HepG2 (cell line): ENCODE measurements at regions not wholly inside any gene's neighbourhood (a gene's known extent, or its start where the extent isn't known, plus 50 kb on each side); places are given as distances from the start of the nearest gene placed in this dataset.

ENCODE experiments used
- ARID2 ChIP-seq: sonication (generic); formaldehyde crosslinking; IDR thresholded peaks from 2 replicates; pipeline ENCODE4 v1.8.1; 2022; ENCODE audit warnings: mild to moderate bottlenecking, missing genetic modification reagents, borderline replicate concordance
- ELF4 ChIP-seq: sonication (generic); formaldehyde crosslinking; IDR thresholded peaks from 2 replicates; pipeline ENCODE4 v1.5.0; 2020; ENCODE audit warnings: missing genetic modification reagents, mild to moderate bottlenecking, moderate library complexity, borderline replicate concordance
- ERF ChIP-seq: IDR thresholded peaks from 2 replicates; pipeline ENCODE4 v1.6.1; 2018; ENCODE audit warnings: missing biosample characterization, missing genetic modification reagents
- GABPB1 ChIP-seq: IDR thresholded peaks from 2 replicates; pipeline ENCODE4 v1.6.1; 2016; ENCODE audit warnings: mild to moderate bottlenecking, missing genetic modification reagents, moderate library complexity, missing compliant biosample characterization
- GATAD2A ChIP-seq: IDR thresholded peaks from 2 replicates; pipeline ENCODE4 v1.6.1; 2016
- IRX3 ChIP-seq: sonication (generic); formaldehyde crosslinking; IDR thresholded peaks from 2 replicates; pipeline ENCODE4 v1.8.1; 2023; ENCODE audit warnings: mild to moderate bottlenecking, low read depth, missing genetic modification reagents, borderline replicate concordance
- KLF15 ChIP-seq: sonication (generic); formaldehyde crosslinking; IDR thresholded peaks from 2 replicates; pipeline ENCODE4 v1.8.1; 2023; ENCODE audit warnings: borderline replicate concordance, mild to moderate bottlenecking, inconsistent platforms, missing genetic modification reagents, mixed read lengths
- MAFF ChIP-seq: IDR thresholded peaks from 2 replicates; pipeline ENCODE4 v1.6.1; 2011; ENCODE audit warnings: low read depth, low read length, improper control_type of control experiment
- MIER2 ChIP-seq: IDR thresholded peaks from 2 replicates; pipeline ENCODE4 v1.6.1; 2016; ENCODE audit warnings: missing biosample characterization, missing genetic modification reagents
- MIXL1 ChIP-seq: IDR thresholded peaks from 2 replicates; pipeline ENCODE4 v1.6.1; 2016
- NR2F1 ChIP-seq, 2 experiments: fragments of 450-650 bp in 1 of 2; formaldehyde crosslinking in 1 of 2; IDR thresholded peaks; 2 replicates each; pipeline versions ENCODE4 v1.5.0 to v1.6.1; 2016 to 2020; ENCODE audit warnings: mild to moderate bottlenecking in 1 of 2, missing compliant biosample characterization in 1 of 2, missing genetic modification reagents in 1 of 2, moderate library complexity in 1 of 2
- RFXAP ChIP-seq: sonication (generic); formaldehyde crosslinking; IDR thresholded peaks from 2 replicates; pipeline ENCODE4 v1.4.0; 2020; ENCODE audit warnings: missing genetic modification reagents, borderline replicate concordance
- RXRB ChIP-seq: IDR thresholded peaks from 2 replicates; pipeline ENCODE4 v1.6.1; 2016; ENCODE audit warnings: borderline replicate concordance, missing genetic modification reagents, missing compliant biosample characterization
- SP140L ChIP-seq: sonication (generic); formaldehyde crosslinking; IDR thresholded peaks from 2 replicates; pipeline ENCODE4 v1.4.0; 2020; ENCODE audit warnings: missing genetic modification reagents, borderline replicate concordance
- ZKSCAN1 ChIP-seq: fragments of 150-350 bp; IDR thresholded peaks from 2 replicates; pipeline ENCODE4 v1.6.1; 2014; ENCODE audit warnings: low read length
- ZNF205 ChIP-seq: IDR thresholded peaks from 2 replicates; pipeline ENCODE4 v1.6.1; 2018; ENCODE audit warnings: missing biosample characterization, missing genetic modification reagents
- ZNF263 ChIP-seq: sonication (generic); formaldehyde crosslinking; IDR thresholded peaks from 2 replicates; pipeline ENCODE4 v1.4.0; 2020; ENCODE audit warnings: missing genetic modification reagents
- ZNF335 ChIP-seq: sonication (generic); formaldehyde crosslinking; IDR thresholded peaks from 2 replicates; pipeline ENCODE4 v1.4.0; 2020; ENCODE audit warnings: missing genetic modification reagents
- TF ChIP-seq, protein P1 (sequence below): sonication (generic); formaldehyde crosslinking; IDR thresholded peaks from 2 replicates; pipeline ENCODE4 v1.5.0; 2020; ENCODE audit warnings: mild to moderate bottlenecking, missing genetic modification reagents, borderline replicate concordance
- TF ChIP-seq, protein P2 (sequence below), 2 experiments: sonication (generic) in 1 of 2; formaldehyde crosslinking in 1 of 2; IDR thresholded peaks; 2 replicates each; pipeline versions ENCODE4 v1.4.0 to v1.6.1; 2018 to 2020; ENCODE audit warnings: missing genetic modification reagents in 2 of 2, borderline replicate concordance in 1 of 2, low read depth in 1 of 2, mild to moderate bottlenecking in 1 of 2, missing biosample characterization in 1 of 2
- TF ChIP-seq, protein P3 (sequence below): IDR thresholded peaks from 2 replicates; pipeline ENCODE4 v1.6.1; 2016; ENCODE audit warnings: mild to moderate bottlenecking

DNA sequence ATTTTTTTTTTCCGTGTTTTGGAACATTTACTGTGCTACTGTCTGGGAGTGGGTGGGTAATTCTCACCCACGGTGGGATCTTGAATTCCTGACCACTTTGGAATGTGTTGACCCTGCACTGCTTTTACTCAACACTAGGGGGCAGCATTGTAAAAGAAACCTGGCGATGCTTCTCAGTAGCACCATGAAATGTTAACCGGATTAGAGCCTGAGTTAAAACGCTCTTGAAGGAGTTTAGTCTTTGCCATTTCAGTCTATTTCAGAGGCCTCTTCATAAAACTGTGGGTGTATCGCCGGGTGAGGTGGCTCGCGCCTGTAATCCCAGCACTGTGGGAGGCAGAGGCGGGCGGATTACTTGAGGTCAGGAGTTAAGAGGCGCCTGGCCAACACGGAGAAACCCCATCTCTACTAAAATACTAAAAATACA lies 79.0 kb upstream of the PRNP start (continued):
- TF ChIP-seq, protein P1, sequence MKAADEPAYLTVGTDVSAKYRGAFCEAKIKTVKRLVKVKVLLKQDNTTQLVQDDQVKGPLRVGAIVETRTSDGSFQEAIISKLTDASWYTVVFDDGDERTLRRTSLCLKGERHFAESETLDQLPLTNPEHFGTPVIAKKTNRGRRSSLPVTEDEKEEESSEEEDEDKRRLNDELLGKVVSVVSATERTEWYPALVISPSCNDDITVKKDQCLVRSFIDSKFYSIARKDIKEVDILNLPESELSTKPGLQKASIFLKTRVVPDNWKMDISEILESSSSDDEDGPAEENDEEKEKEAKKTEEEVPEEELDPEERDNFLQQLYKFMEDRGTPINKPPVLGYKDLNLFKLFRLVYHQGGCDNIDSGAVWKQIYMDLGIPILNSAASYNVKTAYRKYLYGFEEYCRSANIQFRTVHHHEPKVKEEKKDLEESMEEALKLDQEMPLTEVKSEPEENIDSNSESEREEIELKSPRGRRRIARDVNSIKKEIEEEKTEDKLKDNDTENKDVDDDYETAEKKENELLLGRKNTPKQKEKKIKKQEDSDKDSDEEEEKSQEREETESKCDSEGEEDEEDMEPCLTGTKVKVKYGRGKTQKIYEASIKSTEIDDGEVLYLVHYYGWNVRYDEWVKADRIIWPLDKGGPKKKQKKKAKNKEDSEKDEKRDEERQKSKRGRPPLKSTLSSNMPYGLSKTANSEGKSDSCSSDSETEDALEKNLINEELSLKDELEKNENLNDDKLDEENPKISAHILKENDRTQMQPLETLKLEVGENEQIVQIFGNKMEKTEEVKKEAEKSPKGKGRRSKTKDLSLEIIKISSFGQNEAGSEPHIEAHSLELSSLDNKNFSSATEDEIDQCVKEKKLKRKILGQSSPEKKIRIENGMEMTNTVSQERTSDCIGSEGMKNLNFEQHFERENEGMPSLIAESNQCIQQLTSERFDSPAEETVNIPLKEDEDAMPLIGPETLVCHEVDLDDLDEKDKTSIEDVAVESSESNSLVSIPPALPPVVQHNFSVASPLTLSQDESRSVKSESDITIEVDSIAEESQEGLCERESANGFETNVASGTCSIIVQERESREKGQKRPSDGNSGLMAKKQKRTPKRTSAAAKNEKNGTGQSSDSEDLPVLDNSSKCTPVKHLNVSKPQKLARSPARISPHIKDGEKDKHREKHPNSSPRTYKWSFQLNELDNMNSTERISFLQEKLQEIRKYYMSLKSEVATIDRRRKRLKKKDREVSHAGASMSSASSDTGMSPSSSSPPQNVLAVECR, result no peak; the same call in 1 of the 2 replicates
- TF ChIP-seq ARID2 (0 out of 2 replicates have a peak, but pooled peaks have one; percentile 39), ZNF335 (CRISPR knock-in tag) (0 out of 2 replicates have a peak, but pooled peaks have one; percentile 63), ELF4 (CRISPR knock-in tag) (no peak), SP140L (0 out of 2 replicates have a peak, but pooled peaks have one; percentile 63), ZNF205 (CRISPR knock-in tag) (0 out of 2 replicates have a peak, but pooled peaks have one; percentile 20), GATAD2A (CRISPR knock-in tag) (peak; percentile 40; the same call in 1 of the 2 replicates), GABPB1 (CRISPR knock-in tag) (0 out of 2 replicates have a peak, but pooled peaks have one; percentile 23), ERF (CRISPR knock-in tag) (0 out of 2 replicates have a peak, but pooled peaks have one; percentile 20), MIXL1 (CRISPR knock-in tag) (0 out of 2 replicates have a peak, but pooled peaks have one; percentile 35), IRX3 (CRISPR knock-in tag) (0 out of 2 replicates have a peak, but pooled peaks have one; percentile 70), KLF15 (no peak), ZNF263 (no peak), ZKSCAN1 (no peak), MIER2 (0 out of 2 replicates have a peak, but pooled peaks have one; percentile 56), RXRB (CRISPR knock-in tag) (peak; percentile 74; the same call in 1 of the 2 replicates), MAFF (0 out of 2 replicates have a peak, but pooled peaks have one; percentile 23), RFXAP (CRISPR knock-in tag) (no peak), NR2F1 (CRISPR knock-in tag; IDR thresholded peaks at IDR 0.05) (peak; percentile 25 to 65; a peak in 2 of 4 replicates)
- TF ChIP-seq, protein P2, sequence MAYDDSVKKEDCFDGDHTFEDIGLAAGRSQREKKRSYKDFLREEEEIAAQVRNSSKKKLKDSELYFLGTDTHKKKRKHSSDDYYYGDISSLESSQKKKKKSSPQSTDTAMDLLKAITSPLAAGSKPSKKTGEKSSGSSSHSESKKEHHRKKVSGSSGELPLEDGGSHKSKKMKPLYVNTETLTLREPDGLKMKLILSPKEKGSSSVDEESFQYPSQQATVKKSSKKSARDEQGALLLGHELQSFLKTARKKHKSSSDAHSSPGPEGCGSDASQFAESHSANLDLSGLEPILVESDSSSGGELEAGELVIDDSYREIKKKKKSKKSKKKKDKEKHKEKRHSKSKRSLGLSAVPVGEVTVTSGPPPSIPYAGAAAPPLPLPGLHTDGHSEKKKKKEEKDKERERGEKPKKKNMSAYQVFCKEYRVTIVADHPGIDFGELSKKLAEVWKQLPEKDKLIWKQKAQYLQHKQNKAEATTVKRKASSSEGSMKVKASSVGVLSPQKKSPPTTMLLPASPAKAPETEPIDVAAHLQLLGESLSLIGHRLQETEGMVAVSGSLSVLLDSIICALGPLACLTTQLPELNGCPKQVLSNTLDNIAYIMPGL (CRISPR knock-in tag; IDR thresholded peaks at IDR 0.05; ENCODE audit: borderline replicate concordance in 1 of 2, low read depth in 1 of 2), result peak in 1 of 2 experiments; percentile 61; a peak in 1 of 4 replicates
- TF ChIP-seq, protein P3, sequence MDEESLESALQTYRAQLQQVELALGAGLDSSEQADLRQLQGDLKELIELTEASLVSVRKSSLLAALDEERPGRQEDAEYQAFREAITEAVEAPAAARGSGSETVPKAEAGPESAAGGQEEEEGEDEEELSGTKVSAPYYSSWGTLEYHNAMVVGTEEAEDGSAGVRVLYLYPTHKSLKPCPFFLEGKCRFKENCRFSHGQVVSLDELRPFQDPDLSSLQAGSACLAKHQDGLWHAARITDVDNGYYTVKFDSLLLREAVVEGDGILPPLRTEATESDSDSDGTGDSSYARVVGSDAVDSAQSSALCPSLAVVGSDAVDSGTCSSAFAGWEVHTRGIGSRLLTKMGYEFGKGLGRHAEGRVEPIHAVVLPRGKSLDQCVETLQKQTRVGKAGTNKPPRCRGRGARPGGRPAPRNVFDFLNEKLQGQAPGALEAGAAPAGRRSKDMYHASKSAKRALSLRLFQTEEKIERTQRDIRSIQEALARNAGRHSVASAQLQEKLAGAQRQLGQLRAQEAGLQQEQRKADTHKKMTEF (CRISPR knock-in tag), result 0 out of 2 replicates have a peak, but pooled peaks have one; percentile 39
